RWPE2 (cell line): ENCODE measurements at regions not wholly inside any gene's neighbourhood (a gene's known extent, or its start where the extent isn't known, plus 50 kb on each side); places are given as distances from the start of the nearest gene placed in this dataset.

ENCODE experiments used
- ATAC-seq: fragments of 200-7000 bp; cut with Tn5 transposase; 3 replicates; pipeline ENCODE4 v1.9.1; 2021; ENCODE audit warnings: low read depth
- DNase-seq: peaks from one replicate; pipeline ENCODE4 v3.0.0-alpha.2; 2020; ENCODE audit warnings: low spot score
- H3K27ac ChIP-seq: fragments of 450-650 bp; 2 replicates; pipeline ENCODE4 v1.5.1; 2017; ENCODE audit warnings: mild to moderate bottlenecking; ENCODE audit not compliant: poor library complexity, severe bottlenecking
- H3K27me3 ChIP-seq: fragments of 250-450 bp; sonication (Bioruptor Pico); 2 replicates; pipeline ENCODE4 v1.5.1; 2021; ENCODE audit warnings: mild to moderate bottlenecking, moderate library complexity; ENCODE audit not compliant: insufficient read depth, poor library complexity, severe bottlenecking
- H3K36me3 ChIP-seq: fragments of 250-450 bp; sonication (Bioruptor Pico); 2 replicates; pipeline ENCODE4 v1.5.1; 2020; ENCODE audit warnings: low read depth, mild to moderate bottlenecking, moderate library complexity
- H3K4me1 ChIP-seq: fragments of 250-450 bp; sonication (Bioruptor Pico); 2 replicates; pipeline ENCODE4 v1.5.1; 2021; ENCODE audit warnings: mild to moderate bottlenecking, moderate library complexity; ENCODE audit not compliant: insufficient read depth, poor library complexity, severe bottlenecking
- H3K4me3 ChIP-seq: fragments of 250-450 bp; sonication (Bioruptor Pico); 2 replicates; pipeline ENCODE4 v1.5.1; 2021; ENCODE audit warnings: mild to moderate bottlenecking, moderate library complexity; ENCODE audit not compliant: severe bottlenecking
- H3K9me3 ChIP-seq: fragments of 250-450 bp; sonication (Bioruptor Pico); 2 replicates; pipeline ENCODE4 v1.5.1; 2021; ENCODE audit warnings: mild to moderate bottlenecking, moderate library complexity; ENCODE audit not compliant: severe bottlenecking
- CTCF ChIP-seq: fragments of 450-650 bp; IDR thresholded peaks from one replicate; pipeline ENCODE4 v1.5.1; 2017; ENCODE audit warnings: mild to moderate bottlenecking, moderate library complexity; ENCODE audit not compliant: poor library complexity, severe bottlenecking

GRCh38 chr13:107847406-107847805 is 367.9 kb downstream of the LIG4 start:
- no peaks in the 10 kb centered on the region for H3K36me3 ChIP-seq
- H3K9me3 ChIP-seq, result no peaks in the 10 kb centered on the region
- ATAC-seq (no peak), DNase-seq (no peak)
- H3K27ac ChIP-seq, result no peak overlapping the region
- no peak overlapping the region for H3K4me3 ChIP-seq
- no peak for TF ChIP-seq CTCF
- H3K4me1 ChIP-seq, result no peaks in the 10 kb centered on the region
- H3K27me3 ChIP-seq, result no peaks in the 10 kb centered on the region

GRCh38 chr13:107846642-107847041 is 368.7 kb downstream of the LIG4 start:
- Histone ChIP-seq H3K27me3 (no peaks in the 10 kb centered on the region), H3K4me1 (peaks cover 3% of the 10 kb centered on the region), H3K9me3 (no peaks in the 10 kb centered on the region), H3K27ac (no peak overlapping the region), H3K36me3 (no peaks in the 10 kb centered on the region), H3K4me3 (no peak overlapping the region)
- ATAC-seq (no peak), DNase-seq (no peak)
- TF ChIP-seq CTCF, result no peak

- Histone ChIP-seq H3K4me1 (peaks cover 3% of the 10 kb centered on the region), H3K27me3 (no peaks in the 10 kb centered on the region), H3K4me3 (no peak overlapping the region), H3K9me3 (no peaks in the 10 kb centered on the region), H3K27ac (no peak overlapping the region), H3K36me3 (no peaks in the 10 kb centered on the region)
- TF ChIP-seq CTCF, result no peak
- DNase-seq (no peak), ATAC-seq (no peak)
These were observed 369.4 kb downstream of the LIG4 start for GRCh38 chr13:107845911-107846310.

- Histone ChIP-seq H3K27me3 (no peaks in the 10 kb centered on the region), H3K36me3 (no peaks in the 10 kb centered on the region), H3K4me3 (no peak overlapping the region), H3K9me3 (no peaks in the 10 kb centered on the region), H3K4me1 (peaks cover 3% of the 10 kb centered on the region), H3K27ac (no peak overlapping the region)
- no peak for TF ChIP-seq CTCF
- ATAC-seq (no peak), DNase-seq (no peak)
These were observed 371.7 kb downstream of the LIG4 start for GRCh38 chr13:107843681-107844080.

GRCh38 chr13:107843281-107843680 is 372.1 kb downstream of the LIG4 start:
- TF ChIP-seq CTCF, result no peak
- Histone ChIP-seq H3K36me3 (no peaks in the 10 kb centered on the region), H3K27ac (no peak overlapping the region), H3K9me3 (no peaks in the 10 kb centered on the region), H3K27me3 (no peaks in the 10 kb centered on the region), H3K4me3 (no peak overlapping the region), H3K4me1 (peaks cover 3% of the 10 kb centered on the region)
- DNase-seq (no peak), ATAC-seq (no peak)
